ENCODE measurements at regions not wholly inside any gene's neighbourhood (a gene's known extent, or its start where the extent isn't known, plus 50 kb on each side); places are given as distances from the start of the nearest gene placed in this dataset.

- TF ChIP-seq CTCF (IDR thresholded peaks at IDR 0.05) (no peak), POLR2A (IDR thresholded peaks at IDR 0.05) (no peak)
Observed at GRCh38 chr3:55207744-55208143, 279.4 kb downstream of the WNT5A start.
